ENCODE measurements at regions not wholly inside any gene's neighbourhood (a gene's known extent, or its start where the extent isn't known, plus 50 kb on each side); places are given as distances from the start of the nearest gene placed in this dataset.

- H3K27ac Mint-ChIP-seq = no peak overlapping the region
These were observed 362.8 kb downstream of the NPR3 start for GRCh38 chr5:33073881-33074327.

DNA sequence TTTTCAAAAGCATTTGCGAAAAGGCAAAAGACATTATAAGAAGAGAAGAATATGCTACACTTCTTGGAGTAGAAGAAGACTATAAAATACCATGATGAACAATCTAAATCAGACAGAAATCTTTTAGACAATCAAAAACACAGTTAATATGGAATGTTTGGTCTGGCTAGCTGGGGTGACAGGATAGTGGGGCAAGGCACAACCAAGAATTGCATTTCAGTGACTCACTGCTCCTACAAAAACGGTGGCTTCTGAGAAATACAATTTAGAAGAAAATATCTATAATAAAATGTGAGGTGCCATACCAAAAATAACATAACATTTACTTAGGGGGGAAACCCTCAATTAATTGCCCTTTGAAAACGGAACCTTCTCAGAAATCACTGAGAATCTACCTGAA lies 363.4 kb downstream of the NPR3 start:
- H3K4me1 ChIP-seq (ENCODE audit: control insufficient read depth, insufficient read depth, low read length) = no peaks in the 10 kb centered on the region
- 78% methylated on average over 1 of the region's 3 CpGs; no CpG with 5 or more reads in 1 of the 2 experiments for WGBS, 2 experiments (ENCODE audit: insufficient coverage in 1 of 2, insufficient read length in 1 of 2)
- H3K9me3 Mint-ChIP-seq = peaks cover 4% of the 10 kb centered on the region
- no peak overlapping the region for H3K9ac ChIP-seq (ENCODE audit: extremely low read depth, low read length, poor library complexity, severe bottlenecking)
- no peaks in the 10 kb centered on the region for H3K9me3 ChIP-seq (ENCODE audit: control insufficient read depth, low read length)
- no peak overlapping the region for H3K27ac ChIP-seq (ENCODE audit: low read depth, low read length)
- H3K36me3 Mint-ChIP-seq (ENCODE audit: low read depth) = no peaks in the 10 kb centered on the region
- H3K27me3 ChIP-seq (ENCODE audit: control insufficient read depth, insufficient read depth, low read length, poor library complexity, severe bottlenecking) = no peaks in the 10 kb centered on the region
- no peak for DNase-seq
- H3K36me3 ChIP-seq (ENCODE audit: control insufficient read depth, insufficient read depth, low read length) = no peaks in the 10 kb centered on the region
- TF ChIP-seq CTCF (conservative IDR thresholded peaks at IDR 0.05) = no peak
- no peaks in the 10 kb centered on the region for H3K4me1 Mint-ChIP-seq
- no peak overlapping the region for H3K4me3 Mint-ChIP-seq
- no peaks in the 10 kb centered on the region for H3K27me3 Mint-ChIP-seq (ENCODE audit: insufficient read depth)
- no peak overlapping the region for H3K4me3 ChIP-seq (ENCODE audit: low read length)
- H3K27ac Mint-ChIP-seq = no peak overlapping the region

More at GRCh38 chr5:33073881-33074327, 362.8 kb downstream of the NPR3 start:
- DNase-seq = no peak
- Histone ChIP-seq H3K27me3 (ENCODE audit: control insufficient read depth, insufficient read depth, low read length, poor library complexity, severe bottlenecking) (no peaks in the 10 kb centered on the region), H3K36me3 (ENCODE audit: control insufficient read depth, insufficient read depth, low read length) (no peaks in the 10 kb centered on the region), H3K4me1 (ENCODE audit: control insufficient read depth, insufficient read depth, low read length) (no peaks in the 10 kb centered on the region), H3K4me3 (ENCODE audit: low read length) (no peak overlapping the region), H3K9me3 (ENCODE audit: control insufficient read depth, low read length) (no peaks in the 10 kb centered on the region), H3K27ac (ENCODE audit: low read depth, low read length) (no peak overlapping the region), H3K9ac (ENCODE audit: extremely low read depth, low read length, poor library complexity, severe bottlenecking) (no peak overlapping the region)
- Mint-ChIP-seq H3K9me3 (peaks cover 4% of the 10 kb centered on the region), H3K4me3 (no peak overlapping the region), H3K4me1 (no peaks in the 10 kb centered on the region), H3K27me3 (ENCODE audit: insufficient read depth) (no peaks in the 10 kb centered on the region), H3K36me3 (ENCODE audit: low read depth) (no peaks in the 10 kb centered on the region)
- WGBS, 2 experiments (ENCODE audit: insufficient coverage in 1 of 2, insufficient read length in 1 of 2) = 65 to 71% methylated on average over 3 of the region's 3 CpGs
- no peak for TF ChIP-seq CTCF (conservative IDR thresholded peaks at IDR 0.05)

GRCh38 chr5:33075731-33076130 lies 364.6 kb downstream of the NPR3 start:
- H3K9me3 Mint-ChIP-seq = peaks cover 4% of the 10 kb centered on the region
- Histone ChIP-seq H3K4me3 (ENCODE audit: low read length) (no peak overlapping the region), H3K9ac (ENCODE audit: extremely low read depth, low read length, poor library complexity, severe bottlenecking) (no peak overlapping the region), H3K4me1 (ENCODE audit: control insufficient read depth, insufficient read depth, low read length) (no peaks in the 10 kb centered on the region), H3K9me3 (ENCODE audit: control insufficient read depth, low read length) (no peaks in the 10 kb centered on the region), H3K27me3 (ENCODE audit: control insufficient read depth, insufficient read depth, low read length, poor library complexity, severe bottlenecking) (no peaks in the 10 kb centered on the region), H3K36me3 (ENCODE audit: control insufficient read depth, insufficient read depth, low read length) (no peaks in the 10 kb centered on the region), H3K27ac (ENCODE audit: low read depth, low read length) (no peak overlapping the region)
- H3K36me3 Mint-ChIP-seq (ENCODE audit: low read depth) = no peaks in the 10 kb centered on the region
- no peak for TF ChIP-seq CTCF (conservative IDR thresholded peaks at IDR 0.05)
- no peak overlapping the region for H3K27ac Mint-ChIP-seq
- no peak overlapping the region for H3K4me3 Mint-ChIP-seq
- H3K4me1 Mint-ChIP-seq = no peaks in the 10 kb centered on the region
- no peak for DNase-seq
- WGBS, 2 experiments (ENCODE audit: insufficient coverage in 1 of 2, insufficient read length in 1 of 2) = 62% methylated on average over 2 of the region's 2 CpGs; no CpG with 5 or more reads in 1 of the 2 experiments
- H3K27me3 Mint-ChIP-seq (ENCODE audit: insufficient read depth) = no peaks in the 10 kb centered on the region
